Memory B cell (primary cell): ENCODE measurements at regions not wholly inside any gene's neighbourhood (a gene's known extent, or its start where the extent isn't known, plus 50 kb on each side); places are given as distances from the start of the nearest gene placed in this dataset.

Source experiments
- ATAC-seq: fragments of 150-1000 bp; cut with Tn5 transposase; 2 replicates; pipeline ENCODE4 v1.10.0; 2021; ENCODE audit warnings: low read depth, mild to moderate bottlenecking, moderate library complexity
- DNase-seq, 2 donors: peaks; one replicate each; pipeline ENCODE4 v3.0.0; 2022; ENCODE audit warnings: low spot score in 2 of 2
- H3K27ac Mint-ChIP-seq: one replicate; pipeline ENCODE4 v1.8.0; 2022; ENCODE audit warnings: mild to moderate bottlenecking, moderate library complexity, mixed read lengths
- H3K27me3 Mint-ChIP-seq: one replicate; pipeline ENCODE4 v1.8.0; 2022; ENCODE audit warnings: mixed read lengths
- H3K36me3 Mint-ChIP-seq: one replicate; pipeline ENCODE4 v1.8.0; 2022; ENCODE audit warnings: mild to moderate bottlenecking, mixed read lengths
- H3K4me1 Mint-ChIP-seq: one replicate; pipeline ENCODE4 v1.8.0; 2022; ENCODE audit warnings: mixed read lengths
- H3K4me3 Mint-ChIP-seq: one replicate; pipeline ENCODE4 v1.8.0; 2022; ENCODE audit warnings: mild to moderate bottlenecking, moderate library complexity, mixed read lengths
- H3K9me3 Mint-ChIP-seq: one replicate; pipeline ENCODE4 v1.8.0; 2022; ENCODE audit warnings: mixed read lengths

DNA sequence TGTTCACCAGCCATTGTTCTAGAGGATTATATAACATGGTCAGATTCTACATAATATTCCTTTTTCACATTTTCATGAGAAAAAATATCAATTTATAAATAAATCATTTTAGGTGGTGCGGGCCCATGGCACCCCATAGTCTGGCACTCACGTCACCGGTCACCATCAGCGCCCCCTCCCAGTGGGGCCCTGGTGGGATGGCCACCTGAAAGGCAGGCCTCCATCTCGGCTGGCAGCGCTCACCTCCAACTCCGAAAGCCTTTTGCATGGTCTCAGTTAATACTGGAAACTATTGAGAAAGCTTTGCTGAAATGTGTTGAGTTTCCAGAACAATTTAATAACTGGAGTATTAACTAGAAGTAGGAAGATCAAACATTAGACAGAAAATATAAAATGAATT lies 141.4 kb upstream of the SALL3 start:
- Mint-ChIP-seq H3K4me3 (no peak overlapping the region), H3K27me3 (no peaks in the 10 kb centered on the region), H3K4me1 (no peaks in the 10 kb centered on the region), H3K27ac (no peak overlapping the region), H3K9me3 (peaks cover 14% of the 10 kb centered on the region), H3K36me3 (no peaks in the 10 kb centered on the region)
- DNase-seq (no peak), ATAC-seq (no peak)

DNA sequence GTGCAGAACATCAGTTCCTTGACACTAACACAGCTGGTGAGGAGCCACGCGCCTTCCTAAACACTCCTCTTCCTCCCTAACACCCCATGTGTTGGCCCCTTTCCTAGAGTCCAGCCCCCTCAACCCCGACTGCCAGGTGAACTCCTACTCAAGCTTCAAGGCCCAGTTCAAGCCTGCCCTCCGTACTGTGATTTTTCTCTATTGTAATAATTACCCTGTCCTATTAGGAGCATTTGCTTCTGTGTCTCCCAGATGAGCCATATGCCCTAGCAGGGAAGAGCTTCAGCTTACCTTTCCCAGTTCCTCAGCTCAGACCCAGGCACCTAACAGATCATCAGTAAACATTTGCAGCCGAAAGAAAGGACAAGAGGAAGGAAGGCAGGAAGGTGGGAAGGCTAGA lies 130.6 kb upstream of the SALL3 start:
- H3K27ac Mint-ChIP-seq = no peak overlapping the region
- H3K4me1 Mint-ChIP-seq = no peaks in the 10 kb centered on the region
- ATAC-seq = no peak
- H3K4me3 Mint-ChIP-seq = no peak overlapping the region
- DNase-seq = no peak
- H3K9me3 Mint-ChIP-seq = peaks cover 15% of the 10 kb centered on the region
- H3K27me3 Mint-ChIP-seq = peaks cover 5% of the 10 kb centered on the region
- peaks cover 7% of the 10 kb centered on the region for H3K36me3 Mint-ChIP-seq

DNA sequence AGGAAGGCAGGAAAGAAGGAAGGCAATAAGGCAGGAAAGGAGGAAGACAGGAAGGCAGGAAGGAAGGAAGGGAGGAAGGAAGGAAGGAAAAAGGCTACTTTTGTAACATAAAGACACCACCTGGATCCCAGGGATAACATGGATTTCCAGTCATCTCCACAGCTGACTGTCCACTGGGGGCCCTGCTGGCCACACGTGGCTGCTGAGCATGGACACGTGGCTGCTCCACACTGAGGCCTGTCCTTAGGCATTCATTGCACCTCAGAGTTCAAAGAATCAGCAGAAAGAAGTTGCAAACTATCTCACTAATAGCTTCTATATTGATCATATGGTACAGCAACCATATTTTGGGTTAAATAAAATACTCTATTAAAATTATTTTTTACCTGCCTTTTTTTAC lies 130.2 kb upstream of the SALL3 start:
- Mint-ChIP-seq H3K9me3 (peaks cover 15% of the 10 kb centered on the region), H3K36me3 (peaks cover 7% of the 10 kb centered on the region), H3K4me3 (no peak overlapping the region), H3K27ac (no peak overlapping the region), H3K27me3 (peaks cover 5% of the 10 kb centered on the region), H3K4me1 (no peaks in the 10 kb centered on the region)
- no peak for DNase-seq
- no peak for ATAC-seq

DNA sequence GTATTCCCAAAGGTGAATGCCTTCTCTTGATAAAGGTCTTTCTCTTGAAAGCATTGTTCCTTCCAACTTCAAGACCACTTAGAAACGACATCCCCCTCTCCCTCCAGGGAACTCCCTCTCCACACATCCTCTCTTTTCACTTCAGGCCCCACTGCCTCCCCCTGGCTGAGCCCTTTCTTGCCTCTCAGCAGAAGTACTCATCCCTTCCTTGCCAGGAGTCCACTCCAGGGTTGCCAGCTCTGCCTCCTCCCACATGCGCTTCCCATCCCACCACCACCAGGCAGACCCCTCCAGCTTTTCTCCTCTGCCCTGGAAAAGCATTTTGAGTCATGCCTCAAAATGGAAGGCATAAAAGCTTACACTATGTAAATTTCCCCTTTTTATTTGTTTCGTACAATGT lies 126.3 kb upstream of the SALL3 start:
- Mint-ChIP-seq H3K4me1 (no peaks in the 10 kb centered on the region), H3K9me3 (peaks cover 9% of the 10 kb centered on the region), H3K27ac (no peak overlapping the region), H3K36me3 (peaks cover 4% of the 10 kb centered on the region), H3K4me3 (no peak overlapping the region), H3K27me3 (peaks cover 4% of the 10 kb centered on the region)
- ATAC-seq (no peak), DNase-seq (no peak)

DNA sequence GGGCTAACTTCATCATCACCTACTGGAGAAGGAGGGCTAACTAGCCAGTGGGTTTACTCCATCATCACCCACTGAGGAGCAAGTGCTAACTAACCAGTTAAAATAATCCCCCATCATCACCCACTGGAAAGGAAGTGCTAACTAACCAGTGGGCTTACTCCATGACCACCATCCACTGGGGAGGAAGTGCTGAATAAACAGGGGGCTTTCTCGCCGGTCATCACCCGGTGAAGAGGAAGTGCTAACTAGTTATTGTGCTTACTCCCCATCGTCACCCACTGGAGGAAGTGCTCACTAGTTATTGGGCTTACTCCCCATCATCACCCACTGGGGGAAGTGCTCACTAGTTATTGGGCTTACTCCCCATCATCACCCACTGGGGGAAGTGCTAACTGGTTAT lies 124.4 kb upstream of the SALL3 start:
- no peak overlapping the region for H3K27ac Mint-ChIP-seq
- ATAC-seq = no peak
- H3K9me3 Mint-ChIP-seq = peaks cover 4% of the 10 kb centered on the region
- no peak overlapping the region for H3K4me3 Mint-ChIP-seq
- no peaks in the 10 kb centered on the region for H3K4me1 Mint-ChIP-seq
- H3K36me3 Mint-ChIP-seq = peaks cover under 1% of the 10 kb centered on the region
- peaks cover 2% of the 10 kb centered on the region for H3K27me3 Mint-ChIP-seq
- no peak for DNase-seq

DNA sequence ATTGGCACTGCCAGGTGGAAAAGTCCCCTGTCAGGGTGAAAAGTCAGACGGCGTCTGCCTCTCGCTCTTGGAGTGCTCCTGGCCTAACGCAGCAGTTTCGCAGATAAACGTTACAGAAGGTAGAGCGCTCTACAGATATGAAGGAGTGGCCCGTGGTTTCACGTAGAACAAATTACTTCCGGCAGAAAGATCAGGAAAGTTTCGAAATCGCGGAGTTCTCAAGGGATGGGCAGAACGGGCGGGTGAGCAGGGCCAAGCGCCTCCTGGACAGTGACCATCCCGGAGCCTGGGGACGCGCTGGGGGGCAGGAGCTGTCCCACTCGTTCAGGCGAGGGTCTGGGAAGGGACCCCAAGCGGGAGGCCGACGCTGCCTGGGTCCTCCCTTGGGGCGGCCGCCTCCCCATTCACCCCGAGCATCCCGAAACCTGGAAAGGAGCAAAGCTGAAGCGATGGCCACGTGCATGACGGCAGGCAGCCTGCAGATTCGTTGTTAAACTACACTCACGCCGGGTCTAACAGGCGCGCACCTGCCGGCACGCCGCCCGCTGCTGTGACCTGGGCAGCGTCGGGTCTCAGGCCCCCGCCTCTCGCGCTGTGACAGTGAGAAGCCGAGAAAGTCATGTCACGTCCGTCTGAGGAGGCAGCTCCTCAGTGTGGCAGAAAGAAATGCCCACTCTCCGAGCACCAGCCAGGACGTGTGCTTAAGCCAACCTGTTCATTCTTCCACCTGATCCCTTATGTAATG lies 122.9 kb upstream of the SALL3 start:
- Mint-ChIP-seq H3K4me1 (no peaks in the 10 kb centered on the region), H3K36me3 (no peaks in the 10 kb centered on the region), H3K27ac (no peak overlapping the region), H3K9me3 (peaks cover 2% of the 10 kb centered on the region), H3K4me3 (no peak overlapping the region), H3K27me3 (peaks cover 7% of the 10 kb centered on the region)
- ATAC-seq (no peak), DNase-seq (no peak)

DNA sequence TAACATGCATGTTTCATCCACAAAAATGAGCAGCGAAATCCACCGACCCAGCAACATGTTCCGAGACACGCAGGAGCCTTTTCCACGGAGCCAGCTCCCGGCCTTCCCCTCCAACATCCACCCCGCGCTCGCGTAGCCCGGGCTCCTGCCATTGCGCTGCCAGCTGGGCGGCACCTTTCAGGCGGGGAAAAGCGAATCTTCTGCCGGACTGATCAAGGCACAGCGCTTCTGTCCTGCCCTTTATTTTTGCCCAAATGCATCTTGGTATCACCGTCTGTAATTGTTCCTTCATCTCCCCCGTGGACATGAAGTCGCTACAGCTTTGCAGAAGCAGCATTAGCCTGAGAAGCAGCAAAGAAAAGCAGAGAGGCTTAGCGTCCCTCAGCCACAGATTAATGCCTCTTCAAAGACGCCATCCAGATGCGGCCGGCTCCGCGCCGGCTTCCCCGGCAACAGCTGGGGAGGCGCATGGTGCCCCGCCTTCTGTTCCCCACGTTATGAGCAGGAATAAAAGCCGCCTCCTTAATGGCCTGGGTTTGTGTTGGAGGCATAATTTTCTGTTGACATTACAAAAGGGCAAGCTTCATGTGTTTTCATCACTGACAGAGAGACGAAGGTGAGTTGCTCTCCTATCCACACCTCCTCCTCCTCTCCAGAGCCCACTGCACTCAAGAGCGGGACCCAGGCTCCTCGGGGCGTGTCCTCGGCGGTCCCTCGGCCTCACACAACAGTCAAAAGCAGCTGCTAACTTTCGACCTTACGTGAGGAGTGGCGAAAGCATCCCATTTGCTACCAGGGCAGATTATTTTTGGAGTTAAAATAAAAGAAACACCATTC lies 122.1 kb upstream of the SALL3 start:
- no peak for ATAC-seq
- Mint-ChIP-seq H3K27me3 (peaks cover 8% of the 10 kb centered on the region), H3K9me3 (no peaks in the 10 kb centered on the region), H3K4me1 (no peaks in the 10 kb centered on the region), H3K27ac (no peak overlapping the region), H3K4me3 (no peak overlapping the region), H3K36me3 (no peaks in the 10 kb centered on the region)
- no peak for DNase-seq

DNA sequence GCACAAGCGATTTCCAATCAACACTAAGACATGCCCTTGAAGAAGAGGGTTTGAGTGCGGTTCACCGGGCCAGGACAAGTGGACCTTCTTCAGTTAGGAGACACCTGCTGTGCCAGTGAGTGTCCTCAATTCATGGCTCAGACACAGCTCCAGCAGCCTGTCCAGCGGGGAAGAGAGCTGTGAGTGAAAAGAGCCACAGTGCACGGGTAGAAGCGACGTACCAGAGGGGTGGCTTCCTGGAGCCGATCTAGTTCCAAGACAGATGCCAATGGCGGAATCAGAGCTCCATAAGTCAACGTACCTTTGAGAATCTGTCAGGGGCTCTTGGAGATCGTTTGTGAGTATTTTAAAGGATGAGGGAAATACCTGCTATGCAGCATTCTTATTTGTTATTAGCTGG lies 119.9 kb upstream of the SALL3 start:
- H3K9me3 Mint-ChIP-seq = no peaks in the 10 kb centered on the region
- no peak overlapping the region for H3K4me3 Mint-ChIP-seq
- H3K27me3 Mint-ChIP-seq = peaks cover 8% of the 10 kb centered on the region
- ATAC-seq (no peak), DNase-seq (no peak)
- no peaks in the 10 kb centered on the region for H3K4me1 Mint-ChIP-seq
- no peaks in the 10 kb centered on the region for H3K36me3 Mint-ChIP-seq
- H3K27ac Mint-ChIP-seq = no peak overlapping the region

DNA sequence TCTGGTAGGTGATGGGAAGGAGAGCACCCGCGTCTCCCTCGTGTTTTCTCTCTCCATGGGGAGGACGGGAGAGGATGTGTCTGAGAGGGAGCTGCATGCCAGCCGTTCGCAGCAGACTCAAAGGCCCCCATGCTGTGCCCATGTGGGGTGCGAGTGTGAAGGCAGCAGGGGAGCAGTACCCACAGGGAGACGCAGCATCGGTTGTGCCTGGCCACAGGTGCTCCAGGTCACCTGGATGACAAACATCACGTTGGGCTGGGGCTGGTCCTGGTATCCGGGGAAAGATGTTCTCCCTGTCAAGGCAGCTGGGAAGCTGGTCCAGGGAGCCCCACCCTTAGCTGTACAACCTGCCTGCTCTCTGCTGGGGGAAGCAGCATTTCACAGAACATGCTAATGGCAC lies 119.5 kb upstream of the SALL3 start:
- Mint-ChIP-seq H3K36me3 (no peaks in the 10 kb centered on the region), H3K9me3 (no peaks in the 10 kb centered on the region), H3K27ac (no peak overlapping the region), H3K4me3 (no peak overlapping the region), H3K27me3 (peaks cover 6% of the 10 kb centered on the region), H3K4me1 (no peaks in the 10 kb centered on the region)
- ATAC-seq (no peak), DNase-seq (no peak)

DNA sequence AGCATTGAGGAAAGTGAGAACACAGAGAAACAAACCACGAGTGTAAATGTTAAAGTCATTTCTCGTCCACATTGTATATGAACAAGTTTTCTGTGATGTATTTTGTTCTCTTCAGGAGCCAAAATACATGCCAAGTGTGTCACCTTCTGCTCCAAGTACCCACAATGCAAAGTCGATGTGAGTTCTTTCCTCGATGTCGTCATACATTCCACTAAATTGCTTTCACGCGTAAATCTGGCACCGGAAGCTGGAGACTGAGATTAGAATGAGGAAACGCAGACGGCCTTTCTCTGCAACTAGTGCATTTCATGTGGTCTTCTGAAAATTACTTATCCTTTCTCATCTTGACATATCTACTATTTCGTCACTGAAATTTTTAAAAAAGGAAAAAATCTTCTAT lies 118.5 kb upstream of the SALL3 start:
- H3K27me3 Mint-ChIP-seq = peaks cover 6% of the 10 kb centered on the region
- no peaks in the 10 kb centered on the region for H3K36me3 Mint-ChIP-seq
- no peaks in the 10 kb centered on the region for H3K4me1 Mint-ChIP-seq
- H3K4me3 Mint-ChIP-seq = no peak overlapping the region
- DNase-seq (no peak), ATAC-seq (no peak)
- H3K9me3 Mint-ChIP-seq = no peaks in the 10 kb centered on the region
- no peak overlapping the region for H3K27ac Mint-ChIP-seq

DNA sequence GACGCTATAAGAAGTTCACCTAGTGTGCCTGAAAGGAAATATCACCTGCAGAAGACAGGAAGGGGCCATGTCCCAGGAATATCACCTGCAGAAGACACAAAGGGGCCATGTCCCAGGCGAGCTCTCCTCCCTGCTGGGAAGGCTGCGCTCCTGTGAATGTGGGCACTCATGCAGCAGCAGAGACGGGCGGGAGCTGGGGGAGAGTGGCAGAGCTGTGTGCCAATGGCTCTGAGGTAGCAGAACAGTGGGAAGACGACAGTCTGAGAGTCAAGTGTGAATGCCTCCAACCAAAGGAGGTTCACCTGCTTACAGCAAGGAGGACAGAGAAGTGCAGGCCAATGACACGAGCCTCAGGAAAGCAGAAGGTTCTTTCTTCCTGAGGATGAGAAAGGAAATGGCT lies 117.9 kb upstream of the SALL3 start:
- DNase-seq (no peak), ATAC-seq (no peak)
- Mint-ChIP-seq H3K4me3 (no peak overlapping the region), H3K36me3 (no peaks in the 10 kb centered on the region), H3K27ac (no peak overlapping the region), H3K4me1 (no peaks in the 10 kb centered on the region), H3K27me3 (peaks cover 6% of the 10 kb centered on the region), H3K9me3 (no peaks in the 10 kb centered on the region)

DNA sequence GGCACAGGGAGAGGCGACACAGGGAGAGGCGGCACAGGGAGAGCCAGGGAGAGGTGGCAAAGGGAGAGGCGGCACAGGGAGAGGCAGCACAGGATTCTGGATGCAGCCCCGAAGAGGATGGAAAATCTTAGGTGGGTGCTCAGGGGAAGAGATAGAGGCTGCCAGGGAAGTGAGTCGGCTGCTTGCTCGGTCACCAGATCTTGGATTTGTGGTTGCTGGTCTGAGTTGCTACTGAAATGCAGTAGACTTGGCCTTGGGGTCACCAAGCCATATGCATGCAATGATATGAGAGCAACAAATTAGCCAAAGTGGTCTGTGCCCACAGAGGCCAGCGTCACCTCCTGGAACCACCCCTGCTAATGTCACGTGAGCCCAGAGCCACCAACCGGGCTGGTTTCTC lies 117.2 kb upstream of the SALL3 start:
- Mint-ChIP-seq H3K36me3 (no peaks in the 10 kb centered on the region), H3K4me1 (no peaks in the 10 kb centered on the region), H3K9me3 (no peaks in the 10 kb centered on the region), H3K4me3 (no peak overlapping the region), H3K27me3 (peaks cover 6% of the 10 kb centered on the region), H3K27ac (no peak overlapping the region)
- no peak for ATAC-seq
- DNase-seq = no peak

DNA sequence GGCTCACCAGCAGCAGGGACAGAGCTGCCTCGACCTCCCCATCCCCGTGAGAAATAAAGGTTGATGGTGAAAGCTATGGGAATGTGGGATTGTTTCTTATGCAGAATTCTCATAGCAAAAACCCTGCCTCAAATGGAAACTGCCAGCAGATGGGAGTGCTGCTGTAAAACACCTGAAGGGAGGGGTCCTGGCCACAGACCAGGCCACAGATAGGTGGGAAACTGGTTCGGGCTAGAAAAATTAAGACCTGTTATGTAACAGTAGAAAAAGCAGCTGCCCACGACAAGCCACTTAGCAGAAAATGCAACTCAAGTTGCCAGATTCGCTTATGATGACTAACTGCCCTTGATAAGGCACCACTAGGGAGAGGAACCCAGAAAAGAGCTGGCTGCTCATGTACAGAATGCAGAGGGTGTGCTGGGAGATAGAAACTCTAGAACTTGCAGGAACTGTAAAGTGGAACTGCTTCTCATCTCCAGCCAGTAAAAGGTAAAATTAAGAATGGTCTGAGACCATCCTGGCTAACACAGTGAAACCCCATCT lies 114.5 kb upstream of the SALL3 start:
- Mint-ChIP-seq H3K4me3 (no peak overlapping the region), H3K4me1 (no peaks in the 10 kb centered on the region), H3K9me3 (no peaks in the 10 kb centered on the region), H3K36me3 (no peaks in the 10 kb centered on the region), H3K27ac (no peak overlapping the region), H3K27me3 (peaks cover 6% of the 10 kb centered on the region)
- DNase-seq = no peak
- no peak for ATAC-seq

DNA sequence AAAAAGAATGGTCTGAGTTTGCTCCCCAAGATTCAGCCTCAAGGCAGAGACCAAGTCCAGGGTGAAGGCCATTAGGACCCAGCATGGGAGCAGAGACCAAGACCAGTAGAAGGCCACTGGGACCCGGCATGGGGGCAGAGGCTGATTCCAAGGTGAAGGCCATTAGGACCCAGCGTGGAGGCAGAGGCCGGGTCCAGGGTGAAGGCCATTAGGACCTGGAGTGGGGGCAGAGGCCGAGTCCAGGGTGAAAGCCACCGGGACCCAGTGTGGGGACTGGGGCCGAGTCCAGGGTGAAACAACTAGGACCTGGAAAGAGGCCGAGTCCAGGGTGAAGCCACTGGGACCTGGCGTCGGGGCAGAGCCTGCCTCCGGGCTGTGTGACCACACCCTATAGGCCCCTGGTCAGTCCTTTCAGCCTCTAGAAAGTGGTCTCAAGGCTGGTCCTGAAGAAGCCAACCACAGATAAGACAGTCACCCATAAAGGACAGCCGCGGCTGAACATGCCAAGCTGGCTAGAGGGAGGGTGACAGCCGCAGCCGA lies 113.8 kb upstream of the SALL3 start:
- DNase-seq (no peak), ATAC-seq (no peak)
- H3K27ac Mint-ChIP-seq = no peak overlapping the region
- H3K36me3 Mint-ChIP-seq = no peaks in the 10 kb centered on the region
- H3K4me3 Mint-ChIP-seq = no peak overlapping the region
- H3K4me1 Mint-ChIP-seq = no peaks in the 10 kb centered on the region
- no peaks in the 10 kb centered on the region for H3K9me3 Mint-ChIP-seq
- peaks cover 4% of the 10 kb centered on the region for H3K27me3 Mint-ChIP-seq
